HG02763 (cell line): ENCODE measurements at regions not wholly inside any gene's neighbourhood (a gene's known extent, or its start where the extent isn't known, plus 50 kb on each side); places are given as distances from the start of the nearest gene placed in this dataset.

Experiments used
- ATAC-seq: cut with Tn5 transposase; IDR thresholded peaks from one replicate; pipeline ENCODE4 v1.9.1; 2021; ENCODE audit warnings: mild to moderate bottlenecking, moderate library complexity; ENCODE audit not compliant: unreplicated experiment

DNA sequence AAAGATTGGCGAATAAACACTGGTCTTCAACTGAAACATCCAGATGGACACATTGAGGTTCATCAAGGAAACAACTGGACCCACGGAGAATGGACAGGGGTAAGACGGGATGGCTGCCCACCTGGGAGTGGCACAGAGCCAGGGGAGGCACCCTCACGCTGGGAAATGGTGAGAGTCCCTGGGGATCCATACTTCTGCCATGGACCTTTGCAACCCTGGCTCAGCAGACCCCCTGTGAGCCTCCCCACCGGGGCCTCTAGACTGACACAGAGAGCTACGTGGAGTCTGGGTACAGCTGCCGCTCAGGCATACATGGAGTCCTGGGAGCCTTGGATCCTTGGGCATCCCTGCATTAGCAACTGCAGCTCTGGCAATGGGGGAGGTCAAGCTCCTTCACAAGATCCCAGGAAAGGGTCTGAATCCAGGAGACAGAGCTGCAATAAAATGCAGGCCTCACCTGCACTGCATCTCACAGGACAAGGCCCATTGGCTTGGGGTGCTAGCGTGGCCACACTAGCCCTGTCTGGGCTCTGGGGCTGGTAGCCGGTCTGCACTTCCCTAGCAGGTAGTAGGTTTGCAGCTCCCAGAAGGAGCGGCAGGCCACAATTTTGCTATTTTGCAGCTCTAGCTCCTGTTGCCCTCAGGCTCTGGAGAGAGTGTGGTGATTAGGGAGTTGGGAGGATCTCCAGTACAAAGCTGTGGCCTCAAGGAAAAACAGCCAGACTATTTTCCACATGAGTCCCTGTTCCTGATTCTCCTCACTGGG lies 496.4 kb upstream of the LRRC4C start:
- ATAC-seq, result no peak

DNA sequence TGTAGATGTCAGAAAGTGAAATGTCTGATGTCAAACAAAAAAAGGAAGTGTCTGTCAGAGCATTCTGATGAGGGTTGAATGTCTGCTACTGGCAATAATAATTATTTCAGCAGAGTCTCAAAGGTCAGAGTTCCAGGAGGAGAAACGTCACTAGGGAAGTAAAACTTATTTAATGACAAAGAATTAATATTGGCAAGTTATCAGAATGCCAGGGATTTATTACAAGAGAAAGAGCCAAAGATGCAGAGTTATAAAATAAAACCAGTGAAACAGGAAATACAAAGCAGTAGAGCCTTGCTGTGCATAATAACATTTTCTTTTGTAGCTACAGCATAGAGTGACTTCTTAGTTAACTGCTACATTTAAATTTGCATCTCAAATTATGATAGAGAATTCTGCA lies 504.0 kb upstream of the LRRC4C start:
- ATAC-seq, result no peak

DNA sequence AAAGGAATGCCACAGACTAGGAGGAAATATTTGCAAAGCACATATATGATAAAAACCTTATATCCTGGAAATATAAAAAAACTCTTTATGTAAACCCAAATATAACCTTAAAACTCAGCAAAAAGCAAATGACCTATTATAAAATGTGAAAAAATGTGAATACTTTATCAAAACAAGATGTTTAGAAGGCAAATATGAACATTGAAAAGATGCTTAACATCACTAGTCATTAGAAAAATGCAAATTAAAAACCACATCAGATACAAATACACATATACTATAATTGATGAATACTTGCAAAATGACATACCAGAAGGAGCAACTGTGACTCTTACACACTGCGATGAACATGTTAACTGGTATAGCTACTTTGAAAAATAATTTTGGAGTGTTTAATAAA lies 511.2 kb upstream of the LRRC4C start:
- no peak for ATAC-seq

DNA sequence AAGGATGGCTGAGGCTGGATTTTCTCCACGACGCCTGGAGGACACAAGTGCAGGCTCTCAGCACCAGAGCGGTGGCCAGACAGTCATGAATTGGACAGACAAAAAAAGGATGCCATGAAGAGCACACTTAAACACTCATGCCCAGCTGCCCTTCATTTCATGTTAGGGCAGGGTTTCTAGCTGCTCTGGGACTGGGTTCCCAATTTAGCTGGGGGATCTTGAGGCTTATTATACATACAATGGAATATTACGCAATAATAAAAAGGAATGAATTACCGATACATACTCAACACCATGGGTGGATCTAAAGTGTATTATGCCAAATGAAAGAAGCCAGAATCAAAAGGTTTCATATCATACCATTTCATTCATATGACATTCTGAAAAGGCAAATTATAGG lies 512.1 kb upstream of the LRRC4C start:
- ATAC-seq, result no peak

DNA sequence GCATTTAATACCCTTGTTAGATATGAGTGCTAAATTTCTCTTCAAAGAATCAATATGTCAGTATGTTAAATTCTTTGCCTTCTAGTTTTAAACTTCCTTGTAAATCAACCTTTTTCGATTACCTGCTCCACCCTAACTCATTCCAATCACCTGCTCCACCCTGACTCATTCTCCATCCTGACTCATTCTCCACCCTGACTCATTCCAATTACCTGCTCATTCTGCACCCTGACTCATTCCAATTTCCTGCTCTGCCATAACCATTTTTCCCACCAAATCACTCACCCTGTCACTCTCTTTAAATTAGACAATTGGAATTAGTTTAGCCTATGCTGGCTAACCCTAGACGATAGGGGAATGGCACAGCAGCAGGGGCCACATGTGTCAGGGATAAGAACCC lies 519.5 kb upstream of the LRRC4C start:
- ATAC-seq, result no peak

DNA sequence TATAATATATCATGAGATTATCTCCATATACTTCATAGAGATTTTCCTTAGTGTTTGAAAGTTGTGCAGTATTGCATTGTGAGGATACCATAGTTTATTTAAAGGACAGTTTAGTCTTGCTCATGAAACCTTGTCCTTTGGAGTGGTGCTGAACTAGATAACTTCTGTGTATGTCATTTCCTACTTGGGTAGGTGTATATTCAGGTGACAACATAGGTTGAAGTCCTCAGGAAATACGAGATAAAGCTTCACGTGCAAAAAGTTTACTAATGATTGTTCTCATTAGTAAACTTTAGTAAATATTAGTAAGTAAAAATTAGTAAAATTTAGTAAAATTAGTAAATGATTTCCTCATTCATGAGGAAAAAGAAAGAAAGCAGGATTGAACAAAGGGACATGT lies 521.3 kb upstream of the LRRC4C start:
- ATAC-seq, result no peak

DNA sequence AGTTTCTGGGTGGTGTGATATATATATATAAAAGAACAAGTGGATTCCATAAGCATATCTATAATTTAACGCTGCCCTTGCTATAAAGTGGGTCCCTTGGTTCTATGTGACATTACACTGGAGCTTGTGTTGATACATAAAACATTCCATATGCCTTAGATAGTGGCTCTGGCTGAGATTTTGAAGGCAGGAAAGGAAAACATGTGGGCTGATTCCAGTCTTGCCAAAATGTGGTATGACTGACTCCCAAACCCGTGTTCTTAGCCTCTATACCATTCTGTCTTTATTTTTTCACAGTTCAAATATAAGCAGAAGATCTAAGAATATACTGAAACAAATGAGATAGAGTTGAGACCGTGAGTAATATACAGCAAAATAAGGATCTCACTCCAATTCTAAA lies 522.8 kb upstream of the LRRC4C start:
- ATAC-seq, result no peak

DNA sequence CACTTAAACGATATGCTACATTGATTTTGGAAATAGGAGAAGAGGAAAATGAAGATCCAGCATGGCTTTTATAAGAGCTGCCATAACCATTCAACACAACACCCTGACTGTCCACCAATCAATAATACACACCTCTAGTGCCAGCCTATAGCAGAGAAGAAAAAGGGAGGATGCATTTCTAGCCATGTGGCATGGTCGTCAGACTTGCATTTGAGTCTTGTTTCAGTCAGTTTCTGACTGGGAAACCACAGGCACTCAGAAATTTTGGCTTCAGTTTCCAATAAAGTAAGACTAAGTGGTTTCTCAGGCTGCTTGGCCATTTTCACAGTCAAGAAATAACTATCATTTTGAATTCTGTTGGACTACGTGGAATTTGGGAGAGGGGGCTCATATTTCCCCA lies 523.5 kb upstream of the LRRC4C start:
- no peak for ATAC-seq

DNA sequence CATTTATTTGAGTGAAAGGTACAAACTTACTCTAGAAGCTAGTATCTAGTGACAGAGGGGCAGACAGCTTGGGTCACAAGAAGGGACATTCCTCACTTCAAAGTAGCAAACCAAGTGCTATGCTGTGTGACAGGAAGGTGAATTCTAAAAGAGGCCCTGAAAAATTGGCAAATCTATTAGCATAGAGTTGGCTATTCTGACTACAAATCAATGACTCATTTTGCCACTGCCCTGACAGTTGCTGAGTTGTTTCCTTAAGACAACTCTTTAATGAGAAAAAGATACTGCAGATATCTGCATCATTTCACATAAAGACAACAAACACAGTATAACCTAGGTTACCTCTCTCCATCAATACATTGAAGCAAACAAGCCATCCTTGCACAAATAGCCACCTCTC lies 524.0 kb upstream of the LRRC4C start:
- ATAC-seq, result no peak

DNA sequence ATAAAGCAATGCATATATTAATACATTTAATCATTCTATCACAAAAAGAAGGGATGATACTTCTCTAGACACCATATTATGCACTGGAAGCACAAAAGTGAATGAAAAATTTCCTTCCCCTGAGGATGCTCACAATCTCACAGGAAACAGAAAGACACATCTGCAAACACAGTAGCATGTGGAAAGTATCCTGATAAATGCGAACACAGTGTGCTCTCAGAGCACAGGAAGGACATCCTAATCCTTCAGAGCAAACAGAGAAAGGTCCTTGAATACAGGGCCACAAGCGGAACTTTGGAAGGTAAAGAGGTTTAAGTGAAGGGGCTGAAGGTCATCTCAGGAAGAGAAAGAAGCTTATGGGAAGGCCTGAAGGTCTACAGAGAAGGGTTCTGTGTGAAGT lies 524.6 kb upstream of the LRRC4C start:
- ATAC-seq, result no peak

DNA sequence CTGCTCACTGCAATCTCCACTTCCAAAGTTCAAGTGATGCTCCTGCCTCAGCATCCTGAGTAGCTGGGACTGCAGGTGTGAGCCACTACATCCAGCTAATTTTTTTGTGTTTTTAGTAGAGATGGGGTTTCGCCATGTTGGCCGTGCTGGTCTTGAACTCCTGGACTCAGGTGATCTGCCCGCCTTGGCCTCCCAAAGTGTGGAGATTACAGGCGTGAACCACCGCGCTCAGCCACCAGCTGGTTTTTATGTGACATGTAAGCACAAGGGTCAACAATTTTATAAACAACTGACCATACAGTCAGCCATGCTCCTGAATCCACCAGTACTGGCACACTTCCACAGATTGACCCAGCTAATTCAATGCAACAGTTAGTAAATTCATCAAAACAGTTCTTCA lies 526.3 kb upstream of the LRRC4C start:
- ATAC-seq, result no peak

DNA sequence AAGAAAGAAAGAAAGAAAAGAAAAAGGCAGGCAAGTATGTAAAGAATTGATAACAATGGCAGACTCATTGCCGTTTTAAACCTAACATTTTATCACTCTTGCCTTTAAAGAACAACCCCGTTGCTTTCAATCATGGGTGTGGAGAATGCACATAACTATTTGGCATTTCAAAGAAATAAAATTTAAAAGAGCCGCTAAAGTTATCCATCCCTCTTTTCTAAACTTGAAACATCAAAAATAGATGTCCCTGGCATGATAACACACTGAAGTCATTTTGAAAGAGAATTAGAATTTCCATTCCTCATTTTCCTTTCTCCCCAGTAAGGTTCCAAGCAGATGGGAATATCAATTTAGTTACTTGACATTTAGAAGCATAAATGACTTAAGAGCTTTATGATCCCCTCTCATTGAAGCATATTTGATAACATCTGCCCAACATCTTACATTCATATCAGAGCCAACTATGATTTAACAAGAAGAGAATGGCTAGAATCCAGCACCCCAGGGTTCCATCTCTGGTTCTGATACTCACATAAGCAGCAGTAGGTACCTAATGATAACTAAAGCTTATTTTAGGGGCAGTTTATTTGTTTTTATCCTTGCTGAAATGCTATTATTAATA lies 529.6 kb upstream of the LRRC4C start:
- ATAC-seq, result no peak

DNA sequence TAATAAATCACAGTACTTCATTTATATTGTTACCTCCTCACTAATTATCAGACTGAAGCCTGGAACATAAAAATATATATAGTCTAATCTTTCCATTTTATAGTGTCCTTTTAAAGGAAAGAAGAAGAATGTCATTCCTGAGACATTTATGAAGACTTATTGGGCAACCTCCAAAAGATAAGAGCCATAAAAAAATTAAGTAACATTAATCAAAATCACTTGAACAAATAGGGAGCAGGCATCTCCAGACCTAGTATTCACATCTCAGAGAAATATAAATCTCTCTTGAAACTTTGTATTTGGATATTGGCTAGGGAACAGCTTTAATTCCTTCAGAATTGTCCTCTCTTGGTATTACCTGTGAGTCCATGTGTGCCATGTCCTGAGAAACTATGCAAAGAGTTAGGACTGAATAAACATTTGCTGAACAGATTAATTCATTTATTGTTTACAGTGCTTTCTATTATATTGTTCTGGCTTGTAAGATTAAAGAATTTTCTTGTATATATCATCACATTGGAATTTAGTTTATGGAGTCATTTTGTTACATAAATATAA lies 530.5 kb upstream of the LRRC4C start:
- ATAC-seq, result no peak

DNA sequence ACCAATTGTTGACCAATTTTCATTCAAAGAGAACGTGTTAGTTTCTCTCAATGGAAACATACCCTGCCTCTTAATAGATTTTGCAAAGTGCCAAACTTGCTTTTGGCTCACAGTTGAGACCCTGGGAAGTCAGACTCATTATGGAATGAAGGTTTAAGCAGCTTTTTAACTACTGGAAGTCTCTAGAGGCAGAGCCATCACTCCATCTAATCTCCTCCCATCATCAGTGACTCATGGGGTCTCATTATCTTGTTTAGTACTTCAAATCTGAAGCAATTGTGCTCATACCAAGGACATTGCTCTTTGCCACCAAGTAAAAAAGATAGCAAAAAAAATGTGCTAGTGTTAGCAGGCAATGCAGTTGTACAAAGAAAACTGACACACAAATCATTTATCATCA lies 537.1 kb upstream of the LRRC4C start:
- ATAC-seq, result no peak

DNA sequence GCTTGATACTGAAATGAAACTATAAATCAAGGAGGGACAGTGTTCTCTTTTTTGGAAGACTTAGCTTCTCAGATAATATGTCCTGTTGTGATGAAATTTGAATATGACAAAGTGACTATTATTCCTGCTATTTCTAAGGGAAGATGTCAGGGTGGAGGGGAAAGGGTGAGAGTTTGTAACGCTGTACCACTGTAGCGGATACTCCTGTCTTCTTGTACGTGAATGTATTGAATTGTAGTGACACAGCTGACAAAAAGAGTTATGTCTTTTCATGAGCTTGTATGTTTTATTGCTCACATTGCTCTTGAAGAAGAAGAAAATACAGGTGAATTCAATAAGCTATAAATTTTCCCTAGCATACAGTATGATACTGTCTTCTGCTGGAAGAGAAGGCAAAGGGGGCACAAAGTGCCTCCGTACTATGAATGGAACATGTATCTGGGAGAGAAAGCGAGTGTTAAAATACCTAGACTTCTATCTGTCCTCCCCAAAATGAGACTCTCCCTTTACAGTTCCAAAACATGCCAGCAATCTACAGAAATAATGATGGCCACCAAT lies 538.5 kb upstream of the LRRC4C start:
- no peak for ATAC-seq

DNA sequence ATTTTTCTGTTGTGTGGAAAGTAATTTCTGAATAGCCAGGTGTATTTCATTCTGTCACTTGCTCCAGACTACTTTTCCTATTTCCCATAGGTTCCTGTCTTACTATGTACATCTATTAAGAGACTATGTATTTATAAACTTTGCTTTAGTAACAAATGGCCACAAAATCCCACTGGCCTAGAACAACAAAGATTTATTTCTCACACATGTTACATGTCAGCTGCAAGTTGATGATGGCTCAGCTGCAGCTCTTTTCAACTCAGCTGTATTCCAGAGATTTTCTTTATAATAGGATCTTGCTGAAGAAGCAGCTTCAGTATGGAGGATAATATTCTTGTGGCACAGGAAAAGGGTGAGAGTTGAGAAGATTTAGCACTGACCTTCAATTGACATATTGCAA lies 539.6 kb upstream of the LRRC4C start:
- no peak for ATAC-seq

DNA sequence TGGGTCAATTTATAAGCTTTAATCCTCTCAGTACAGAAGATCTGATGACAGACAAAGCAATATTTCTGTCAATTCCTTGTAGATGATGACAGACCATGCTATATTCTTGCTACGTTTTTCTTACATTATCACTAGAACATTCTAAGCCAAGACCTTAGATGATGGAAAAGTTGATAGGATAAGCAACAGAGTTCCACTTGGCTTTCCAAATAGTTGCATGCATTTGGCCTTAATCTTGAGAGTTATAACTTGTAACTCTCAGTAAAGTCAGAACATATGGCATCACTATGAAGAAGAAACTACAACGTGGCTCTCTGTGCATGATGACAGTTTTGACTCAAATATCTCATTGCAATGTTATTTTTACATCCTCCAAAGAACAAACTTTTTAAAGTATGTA lies 544.3 kb upstream of the LRRC4C start:
- ATAC-seq, result no peak

DNA sequence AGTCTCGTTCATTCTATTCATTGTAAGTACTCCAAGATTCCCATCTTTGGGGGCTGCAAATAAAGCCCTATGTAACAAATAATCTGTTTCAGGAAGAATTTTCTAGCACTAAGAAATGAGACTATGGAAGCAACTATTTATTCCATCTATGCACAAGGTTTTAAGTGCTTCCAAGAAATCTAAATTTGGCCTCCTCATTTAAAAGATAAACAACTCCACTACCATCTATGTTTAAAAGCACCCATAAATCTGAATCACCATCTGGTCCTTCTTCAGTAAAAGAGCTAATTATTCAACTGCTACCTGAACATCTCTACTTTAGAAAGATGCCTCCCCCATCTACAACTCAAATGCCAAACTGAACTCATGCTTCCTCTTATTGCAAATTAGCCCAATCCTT lies 547.3 kb upstream of the LRRC4C start:
- no peak for ATAC-seq

DNA sequence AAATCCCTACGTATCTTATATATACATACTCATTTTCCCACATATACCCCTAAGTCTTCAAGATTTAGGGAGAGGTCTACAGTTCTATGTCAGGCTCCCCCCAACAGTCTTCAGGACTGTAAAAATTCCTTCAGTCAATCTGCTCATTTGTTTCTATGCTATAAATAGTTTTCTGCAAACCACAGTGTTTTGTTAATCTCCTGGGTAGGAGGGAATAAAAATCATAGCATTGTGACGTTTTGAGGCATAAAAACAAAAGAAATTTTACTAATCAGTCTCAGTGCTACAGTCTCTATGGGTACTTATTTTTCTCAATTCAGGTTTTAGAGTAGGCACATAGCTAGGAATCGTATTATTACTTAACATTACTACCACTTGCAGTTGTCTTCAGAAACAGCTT lies 552.8 kb upstream of the LRRC4C start:
- no peak for ATAC-seq

DNA sequence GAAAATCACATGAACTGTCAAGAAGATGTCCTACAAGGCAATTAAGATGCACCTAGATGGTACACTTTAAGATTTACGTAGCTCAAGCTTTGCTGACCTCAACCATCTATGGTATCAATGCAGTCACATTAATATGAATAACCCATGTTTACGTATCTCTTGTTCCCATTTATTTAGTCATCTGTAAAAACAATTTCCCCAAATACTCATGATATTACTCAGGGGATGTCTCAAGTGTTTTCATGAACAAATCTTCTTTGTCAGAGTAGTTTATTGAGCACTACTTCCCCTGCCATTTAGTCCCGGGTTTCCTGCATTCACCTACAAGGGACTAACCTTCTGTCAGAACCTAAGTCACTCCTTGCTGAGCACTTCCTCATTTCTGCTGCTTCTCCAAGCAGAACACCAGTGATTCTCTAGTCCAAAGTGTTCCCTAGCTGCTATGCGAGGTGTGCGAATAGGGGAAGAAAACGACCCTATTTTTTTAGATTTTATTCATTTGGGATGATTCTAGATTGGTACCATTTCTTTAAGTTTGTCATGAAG lies 554.3 kb upstream of the LRRC4C start:
- ATAC-seq, result no peak

DNA sequence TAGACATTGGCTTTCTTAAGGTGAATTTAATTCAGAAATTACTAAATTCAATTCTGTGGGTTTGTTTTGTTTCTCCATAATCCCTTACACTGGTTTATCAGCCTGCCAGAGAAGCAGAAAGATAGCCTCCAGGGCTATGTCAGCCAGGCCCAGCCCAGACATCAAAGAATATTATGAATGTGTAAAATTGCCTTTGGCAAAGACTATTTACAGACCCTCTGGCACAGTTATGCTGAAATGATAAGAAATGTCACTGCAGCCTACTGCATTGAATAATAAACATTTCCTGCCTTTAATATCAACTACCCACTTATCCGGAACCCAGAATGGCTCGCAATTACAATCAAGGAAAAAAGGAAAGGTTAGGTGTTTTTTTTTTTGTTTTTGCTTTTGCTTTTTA lies 562.5 kb upstream of the LRRC4C start:
- no peak for ATAC-seq

DNA sequence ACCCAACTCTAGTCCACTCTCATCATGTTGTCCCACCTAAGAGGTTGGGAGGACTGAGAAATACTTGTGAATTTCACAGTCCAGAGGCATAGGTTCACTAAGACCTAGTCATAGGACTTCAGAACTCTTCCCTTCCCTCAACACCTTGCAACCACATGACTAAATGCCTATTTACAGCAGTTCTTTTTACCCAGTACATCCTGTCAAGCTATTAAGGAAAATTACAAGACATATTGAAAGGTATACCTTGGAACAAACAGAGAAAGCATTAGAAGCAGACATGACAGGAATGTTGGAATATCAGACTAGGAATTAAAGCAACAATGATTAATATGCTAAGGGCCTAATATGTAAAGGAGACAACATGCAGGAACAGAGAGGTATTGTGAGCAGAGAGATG lies 563.8 kb upstream of the LRRC4C start:
- no peak for ATAC-seq
